ENCODE measurements at regions not wholly inside any gene's neighbourhood (a gene's known extent, or its start where the extent isn't known, plus 50 kb on each side); places are given as distances from the start of the nearest gene placed in this dataset.
A peak's percentile ranks its signal among the peaks of the same experiment; 100 is the strongest.

- TF ChIP-seq PATZ1 (CRISPR knock-in tag; IDR thresholded peaks at IDR 0.05; ENCODE audit: borderline replicate concordance) (no peak), ARNTL (CRISPR knock-in tag; IDR thresholded peaks at IDR 0.05; ENCODE audit: borderline replicate concordance, low read depth) (no peak), TOX (CRISPR knock-in tag; IDR thresholded peaks at IDR 0.05; ENCODE audit: borderline replicate concordance) (no peak), CSDC2 (CRISPR knock-in tag; IDR thresholded peaks at IDR 0.05) (no peak), OSR1 (CRISPR knock-in tag; IDR thresholded peaks at IDR 0.05) (no peak), ZC3H10 (CRISPR knock-in tag; IDR thresholded peaks at IDR 0.05) (no peak), ISL1 (CRISPR knock-in tag; IDR thresholded peaks at IDR 0.05) (peak; percentile 28; the same call in 1 of the 2 replicates), ZFP3 (CRISPR knock-in tag; IDR thresholded peaks at IDR 0.05) (no peak)
Observed at GRCh38 chr13:61084988-61085387, 330.7 kb downstream of the PCDH20 start.

All from SK-N-SH treated with all-trans-retinoic acid at 6 μM for 48 hours (cell line).